Mesothelial cell of epicardium (in vitro differentiated cells): ENCODE measurements at regions not wholly inside any gene's neighbourhood (a gene's known extent, or its start where the extent isn't known, plus 50 kb on each side); places are given as distances from the start of the nearest gene placed in this dataset.

Experiments
- DNase-seq, 2 experiments: peaks; one replicate each; pipeline ENCODE4 v3.0.0; 2021; ENCODE audit warnings: low spot score in 2 of 2; ENCODE audit not compliant: unreplicated experiment in 2 of 2
- H3K27ac Mint-ChIP-seq: 2 replicates; pipeline ENCODE4 v1.8.0; 2021; ENCODE audit warnings: mixed read lengths
- H3K27me3 Mint-ChIP-seq: 2 replicates; pipeline ENCODE4 v1.8.0; 2021; ENCODE audit warnings: low read depth, mixed read lengths
- H3K36me3 Mint-ChIP-seq: 2 replicates; pipeline ENCODE4 v1.8.0; 2021; ENCODE audit warnings: mixed read lengths
- H3K4me1 Mint-ChIP-seq: 2 replicates; pipeline ENCODE4 v1.8.0; 2021; ENCODE audit warnings: mixed read lengths
- H3K4me3 Mint-ChIP-seq: 2 replicates; pipeline ENCODE4 v1.8.0; 2021; ENCODE audit warnings: mild to moderate bottlenecking, moderate library complexity, mixed read lengths
- H3K9me3 Mint-ChIP-seq: 2 replicates; pipeline ENCODE4 v1.8.0; 2021; ENCODE audit warnings: mixed read lengths
- CTCF ChIP-seq: fragments of 200-600 bp; sonication (generic); IDR thresholded peaks from one replicate; pipeline ENCODE4 v1.5.0; 2021; ENCODE audit warnings: antibody characterized with exemption; ENCODE audit not compliant: unreplicated experiment

- no peak for TF ChIP-seq CTCF
- Mint-ChIP-seq H3K4me3 (no peak overlapping the region), H3K27me3 (peaks cover 3% of the 10 kb centered on the region), H3K9me3 (peaks cover 10% of the 10 kb centered on the region), H3K36me3 (no peaks in the 10 kb centered on the region), H3K4me1 (no peaks in the 10 kb centered on the region), H3K27ac (no peak overlapping the region)
- DNase-seq, result no peak
These were observed 82.8 kb downstream of the APTX start for GRCh38 chr9:32918628-32919027.
